ENCODE measurements at regions not wholly inside any gene's neighbourhood (a gene's known extent, or its start where the extent isn't known, plus 50 kb on each side); places are given as distances from the start of the nearest gene placed in this dataset.

GRCh38 chr10:130652964-130653578 is 516.9 kb downstream of the GLRX3 start:
- H4K20me1 ChIP-seq (ENCODE audit: insufficient read depth, low read length, poor library complexity, severe bottlenecking) = no peaks in the 10 kb centered on the region
- H3K27me3 ChIP-seq (ENCODE audit: insufficient read depth, low read length, poor library complexity, severe bottlenecking) = no peaks in the 10 kb centered on the region
- H3K36me3 ChIP-seq (ENCODE audit: insufficient read depth, low read length) = no peaks in the 10 kb centered on the region
- no peaks in the 10 kb centered on the region for H3F3A ChIP-seq (ENCODE audit: low read depth)
- no peak overlapping the region for H3K4me2 ChIP-seq (ENCODE audit: low read depth, low read length, poor library complexity, severe bottlenecking)
- no peaks in the 10 kb centered on the region for H3K9me2 ChIP-seq (replicated peaks; ENCODE audit: low read depth, low read length)
- no peak overlapping the region for H3K9ac ChIP-seq (ENCODE audit: low read depth, low read length, poor library complexity, severe bottlenecking)
- H3K4me1 ChIP-seq (ENCODE audit: insufficient read depth, low read length, poor library complexity, severe bottlenecking) = no peaks in the 10 kb centered on the region
- no peaks in the 10 kb centered on the region; the same call in 1 of the 2 replicates for H3K9me3 ChIP-seq (ENCODE audit: insufficient read depth, low read depth, low read length)
- no peak overlapping the region for H2AFZ ChIP-seq (ENCODE audit: low read length)
- H3K4me3 ChIP-seq (ENCODE audit: low read length, poor library complexity, severe bottlenecking) = no peak overlapping the region
- H3K79me2 ChIP-seq (ENCODE audit: insufficient read depth, low read length) = no peaks in the 10 kb centered on the region
- TF ChIP-seq CTCF (conservative IDR thresholded peaks at IDR 0.05; ENCODE audit: low read length) (no peak), EZH2phosphoT487 (IDR thresholded peaks at IDR 0.05; ENCODE audit: borderline replicate concordance) (no peak)

- no peaks in the 10 kb centered on the region for H3K36me3 ChIP-seq (ENCODE audit: insufficient read depth, low read length)
- H3K9ac ChIP-seq (ENCODE audit: low read depth, low read length, poor library complexity, severe bottlenecking) = no peak overlapping the region
- H4K20me1 ChIP-seq (ENCODE audit: insufficient read depth, low read length, poor library complexity, severe bottlenecking) = no peaks in the 10 kb centered on the region
- H3K9me3 ChIP-seq (ENCODE audit: insufficient read depth, low read depth, low read length) = no peaks in the 10 kb centered on the region; the same call in 1 of the 2 replicates
- H3K4me1 ChIP-seq (ENCODE audit: insufficient read depth, low read length, poor library complexity, severe bottlenecking) = no peaks in the 10 kb centered on the region
- no peak overlapping the region for H2AFZ ChIP-seq (ENCODE audit: low read length)
- H3K4me2 ChIP-seq (ENCODE audit: low read depth, low read length, poor library complexity, severe bottlenecking) = no peak overlapping the region
- TF ChIP-seq CTCF (conservative IDR thresholded peaks at IDR 0.05; ENCODE audit: low read length) = no peak
- no peak for TF ChIP-seq EZH2phosphoT487 (IDR thresholded peaks at IDR 0.05; ENCODE audit: borderline replicate concordance)
- no peaks in the 10 kb centered on the region for H3K79me2 ChIP-seq (ENCODE audit: insufficient read depth, low read length)
- no peaks in the 10 kb centered on the region for H3F3A ChIP-seq (ENCODE audit: low read depth)
- no peaks in the 10 kb centered on the region for H3K9me2 ChIP-seq (replicated peaks; ENCODE audit: low read depth, low read length)
- no peaks in the 10 kb centered on the region for H3K27me3 ChIP-seq (ENCODE audit: insufficient read depth, low read length, poor library complexity, severe bottlenecking)
- H3K4me3 ChIP-seq (ENCODE audit: low read length, poor library complexity, severe bottlenecking) = no peak overlapping the region
These were observed 518.5 kb downstream of the GLRX3 start for GRCh38 chr10:130654726-130655125.

- no peak for TF ChIP-seq CTCF (conservative IDR thresholded peaks at IDR 0.05; ENCODE audit: low read length)
- no peak for TF ChIP-seq EZH2phosphoT487 (IDR thresholded peaks at IDR 0.05; ENCODE audit: borderline replicate concordance)
- Histone ChIP-seq H3F3A (ENCODE audit: low read depth) (no peaks in the 10 kb centered on the region), H3K27me3 (ENCODE audit: insufficient read depth, low read length, poor library complexity, severe bottlenecking) (no peaks in the 10 kb centered on the region), H3K4me2 (ENCODE audit: low read depth, low read length, poor library complexity, severe bottlenecking) (no peak overlapping the region), H3K4me1 (ENCODE audit: insufficient read depth, low read length, poor library complexity, severe bottlenecking) (no peaks in the 10 kb centered on the region), H3K9ac (ENCODE audit: low read depth, low read length, poor library complexity, severe bottlenecking) (no peak overlapping the region), H3K9me3 (ENCODE audit: insufficient read depth, low read depth, low read length) (no peaks in the 10 kb centered on the region; the same call in 1 of the 2 replicates), H3K36me3 (ENCODE audit: insufficient read depth, low read length) (no peaks in the 10 kb centered on the region), H3K79me2 (ENCODE audit: insufficient read depth, low read length) (no peaks in the 10 kb centered on the region), H3K4me3 (ENCODE audit: low read length, poor library complexity, severe bottlenecking) (no peak overlapping the region), H2AFZ (ENCODE audit: low read length) (no peak overlapping the region), H3K9me2 (replicated peaks; ENCODE audit: low read depth, low read length) (no peaks in the 10 kb centered on the region), H4K20me1 (ENCODE audit: insufficient read depth, low read length, poor library complexity, severe bottlenecking) (no peaks in the 10 kb centered on the region)
These were observed 519.4 kb downstream of the GLRX3 start for GRCh38 chr10:130655313-130656186.
